SJSA1 (cell line): ENCODE measurements at regions not wholly inside any gene's neighbourhood (a gene's known extent, or its start where the extent isn't known, plus 50 kb on each side); places are given as distances from the start of the nearest gene placed in this dataset.

Source experiments
- DNase-seq, 2 experiments: peaks; one replicate each; pipeline ENCODE4 v3.0.0-alpha.2; 2015 to 2020; ENCODE audit warnings: low spot score in 2 of 2, low read depth in 1 of 2
- H3K27ac ChIP-seq: fragments of 250-450 bp; sonication (Bioruptor Pico); 2 replicates; pipeline ENCODE4 v1.5.1; 2020; ENCODE audit warnings: mild to moderate bottlenecking, moderate library complexity
- H3K27me3 ChIP-seq: fragments of 250-450 bp; sonication (Bioruptor Pico); replicated peaks from 2 replicates; pipeline ENCODE4 v1.5.1; 2020; ENCODE audit warnings: mild to moderate bottlenecking, moderate library complexity
- H3K36me3 ChIP-seq: fragments of 250-450 bp; sonication (Bioruptor Pico); 2 replicates; pipeline ENCODE4 v1.5.1; 2020; ENCODE audit warnings: mild to moderate bottlenecking
- H3K4me1 ChIP-seq: fragments of 250-450 bp; sonication (Bioruptor Pico); replicated peaks from 2 replicates; pipeline ENCODE4 v1.6.1; 2021; ENCODE audit warnings: mild to moderate bottlenecking
- H3K4me3 ChIP-seq: fragments of 250-450 bp; sonication (Bioruptor Pico); 2 replicates; pipeline ENCODE4 v1.5.1; 2020; ENCODE audit warnings: mild to moderate bottlenecking
- H3K9me3 ChIP-seq: fragments of 250-450 bp; sonication (Bioruptor Pico); replicated peaks from 2 replicates; pipeline ENCODE4 v1.5.1; 2020; ENCODE audit warnings: mild to moderate bottlenecking

DNA sequence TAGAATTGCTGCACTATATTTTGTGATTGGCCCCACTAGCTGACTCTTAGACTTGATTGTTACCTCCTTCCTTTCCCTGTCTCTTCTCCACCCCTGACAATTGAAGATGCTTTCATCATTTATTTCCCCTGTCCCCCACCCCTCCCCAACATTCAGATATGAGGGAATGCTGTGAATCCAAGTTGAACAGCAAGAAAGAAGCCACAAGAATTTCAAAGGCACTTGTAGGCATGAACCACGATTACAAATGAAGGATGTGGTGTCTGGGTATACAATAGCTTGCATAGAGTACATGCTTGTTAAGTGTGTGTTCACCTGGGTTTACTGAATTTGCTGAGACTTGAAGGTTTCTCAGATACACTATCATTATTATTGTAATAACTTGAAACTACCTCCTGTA lies 78.3 kb upstream of the TRIO start:
- no peak overlapping the region for H3K27ac ChIP-seq
- peak in 1 of 2 experiments; percentile 17 for DNase-seq

DNA sequence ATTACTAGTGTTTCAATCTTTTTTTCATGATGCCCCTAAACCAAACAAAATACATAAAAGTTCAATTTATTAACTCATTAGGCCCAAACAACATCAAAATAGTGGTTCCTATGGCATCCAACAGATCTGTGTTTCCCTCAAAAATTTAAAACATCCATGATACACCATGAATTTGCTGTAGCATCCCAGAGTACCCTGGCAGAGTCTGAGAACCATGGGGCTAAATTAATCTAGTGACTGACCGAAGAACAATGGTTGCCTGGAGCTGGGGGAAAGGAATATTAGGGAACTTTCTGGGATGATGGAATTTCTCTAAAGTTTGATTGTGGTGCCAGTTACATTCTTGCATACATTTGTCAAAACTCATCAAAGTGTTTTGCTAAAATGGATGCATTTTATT lies 79.5 kb upstream of the TRIO start:
- Histone ChIP-seq H3K9me3 (no peaks in the 10 kb centered on the region), H3K36me3 (no peaks in the 10 kb centered on the region), H3K4me3 (no peak overlapping the region), H3K27ac (no peak overlapping the region), H3K4me1 (0 out of 2 replicates have a peak, but pooled peaks cover 7% of the 10 kb centered on the region), H3K27me3 (no peaks in the 10 kb centered on the region)
- no peak for DNase-seq

More for the DNA sequence above, 78.3 kb upstream of the TRIO start:
- Histone ChIP-seq H3K27me3 (no peaks in the 10 kb centered on the region), H3K36me3 (no peaks in the 10 kb centered on the region), H3K4me3 (no peak overlapping the region), H3K9me3 (no peaks in the 10 kb centered on the region), H3K4me1 (0 out of 2 replicates have a peak, but pooled peaks cover 7% of the 10 kb centered on the region)

DNA sequence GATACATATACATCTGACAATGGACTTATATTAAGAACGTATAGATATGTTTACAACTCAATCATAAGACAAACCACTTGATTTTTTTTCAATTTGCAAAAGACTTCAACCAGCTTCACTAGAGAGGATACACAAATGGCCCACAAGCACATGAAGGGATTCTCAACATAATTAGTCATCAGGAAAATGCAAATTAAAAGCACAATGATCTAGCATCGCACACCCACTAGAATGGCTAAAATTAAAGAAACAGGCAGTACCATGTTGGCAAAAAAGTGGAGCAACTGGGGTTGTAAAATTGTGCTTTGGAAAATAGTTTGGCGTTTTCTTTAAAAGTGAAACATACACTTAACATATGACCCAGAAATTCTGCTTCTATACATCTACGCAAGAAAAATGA lies 80.0 kb upstream of the TRIO start:
- H3K27ac ChIP-seq: no peak overlapping the region
- DNase-seq: no peak

DNA sequence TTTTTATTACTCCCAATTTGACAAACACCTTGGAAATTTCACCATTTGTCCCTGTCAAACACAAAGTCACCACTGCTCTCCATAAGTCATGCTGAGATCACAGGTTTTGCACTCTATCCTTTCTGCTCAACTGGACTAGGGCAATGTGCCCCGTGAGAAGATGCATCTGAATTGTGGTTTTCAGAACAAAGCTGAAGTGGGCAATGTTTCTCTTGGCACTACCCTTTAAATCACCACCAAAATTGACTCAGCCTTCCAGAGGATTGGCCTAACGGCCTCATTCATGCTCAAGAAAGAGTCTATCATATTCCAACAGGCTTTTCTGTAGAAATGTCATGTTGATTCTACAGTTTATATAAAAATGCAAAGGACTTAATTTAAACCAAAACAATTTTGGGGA lies 81.0 kb upstream of the TRIO start:
- no peaks in the 10 kb centered on the region for H3K27me3 ChIP-seq
- H3K4me3 ChIP-seq: no peak overlapping the region
- no peak overlapping the region for H3K27ac ChIP-seq
- H3K36me3 ChIP-seq: no peaks in the 10 kb centered on the region
- no peaks in the 10 kb centered on the region for H3K9me3 ChIP-seq
- H3K4me1 ChIP-seq: 0 out of 2 replicates have a peak, but pooled peaks cover 7% of the 10 kb centered on the region
- no peak for DNase-seq

More for the DNA sequence above, 80.0 kb upstream of the TRIO start:
- Histone ChIP-seq H3K9me3 (no peaks in the 10 kb centered on the region), H3K4me1 (0 out of 2 replicates have a peak, but pooled peaks cover 7% of the 10 kb centered on the region), H3K4me3 (no peak overlapping the region), H3K36me3 (no peaks in the 10 kb centered on the region), H3K27me3 (no peaks in the 10 kb centered on the region)

DNA sequence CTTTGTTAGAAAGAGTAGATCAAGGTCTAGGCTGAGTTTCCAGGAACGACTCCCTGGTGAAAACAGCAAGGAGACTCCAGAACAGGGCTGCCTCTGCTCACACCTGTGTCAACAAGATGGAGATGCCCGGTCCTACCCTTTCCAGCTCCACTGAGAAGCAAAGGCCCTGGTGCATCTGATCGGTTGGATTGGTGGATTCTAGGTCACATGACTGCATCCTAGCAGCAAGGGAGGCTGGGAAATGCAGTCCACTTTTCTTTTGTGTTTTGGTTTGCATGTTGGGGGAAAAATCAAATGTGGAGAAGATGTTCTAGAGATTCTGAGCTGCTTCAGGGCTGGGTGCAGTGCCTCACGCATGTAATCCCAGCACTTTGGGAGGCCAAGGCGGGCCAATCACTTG lies 82.0 kb upstream of the TRIO start:
- no peak for DNase-seq
- no peak overlapping the region for H3K27ac ChIP-seq

DNA sequence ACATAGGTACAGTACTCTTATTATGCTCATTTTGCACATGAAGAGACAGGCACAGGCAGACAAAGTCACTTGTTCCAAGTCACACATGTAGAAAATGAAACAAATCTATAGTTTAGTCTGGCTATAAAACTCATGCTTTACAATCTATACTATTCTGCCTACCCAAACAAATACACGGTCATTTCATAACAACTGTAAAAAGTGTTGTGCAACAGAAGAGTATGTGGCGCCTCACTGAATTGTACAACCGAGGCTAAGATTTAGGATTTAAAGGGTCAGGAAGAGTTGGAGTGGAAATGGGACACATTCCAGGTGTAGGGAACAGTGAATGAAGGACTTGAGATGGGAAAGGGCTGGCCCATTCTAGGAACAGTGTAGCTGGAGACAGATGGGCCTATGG lies 82.9 kb upstream of the TRIO start:
- no peaks in the 10 kb centered on the region for H3K36me3 ChIP-seq
- H3K27me3 ChIP-seq: no peaks in the 10 kb centered on the region
- H3K4me3 ChIP-seq: no peak overlapping the region
- no peak overlapping the region for H3K27ac ChIP-seq
- peaks cover 9% of the 10 kb centered on the region for H3K4me1 ChIP-seq
- no peaks in the 10 kb centered on the region for H3K9me3 ChIP-seq
- DNase-seq: no peak

More for the DNA sequence above, 82.0 kb upstream of the TRIO start:
- Histone ChIP-seq H3K36me3 (no peaks in the 10 kb centered on the region), H3K4me3 (no peak overlapping the region), H3K27me3 (no peaks in the 10 kb centered on the region), H3K4me1 (0 out of 2 replicates have a peak, but pooled peaks cover 7% of the 10 kb centered on the region), H3K9me3 (no peaks in the 10 kb centered on the region)

DNA sequence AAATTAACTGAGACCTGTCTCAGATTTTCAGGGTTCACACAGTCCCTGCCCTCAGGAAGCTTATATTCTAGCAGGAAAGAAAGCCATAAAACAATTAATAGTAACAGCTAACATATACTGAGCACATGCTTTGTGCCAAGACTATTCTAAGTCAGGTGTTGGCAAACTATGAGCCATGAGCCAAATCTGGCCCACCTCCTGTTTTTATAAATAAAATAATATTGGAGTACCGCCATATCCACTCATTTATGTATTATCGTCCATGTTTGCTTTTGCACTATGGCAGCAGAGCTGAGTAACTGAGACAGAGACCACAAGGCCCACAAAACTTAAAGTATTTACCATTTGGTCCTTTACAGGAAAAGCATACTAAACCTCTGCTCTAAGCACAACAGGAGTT lies 83.3 kb upstream of the TRIO start:
- Histone ChIP-seq H3K36me3 (no peaks in the 10 kb centered on the region), H3K4me1 (peaks cover 13% of the 10 kb centered on the region), H3K4me3 (no peak overlapping the region), H3K27ac (no peak overlapping the region), H3K27me3 (no peaks in the 10 kb centered on the region), H3K9me3 (no peaks in the 10 kb centered on the region)
- DNase-seq: no peak

DNA sequence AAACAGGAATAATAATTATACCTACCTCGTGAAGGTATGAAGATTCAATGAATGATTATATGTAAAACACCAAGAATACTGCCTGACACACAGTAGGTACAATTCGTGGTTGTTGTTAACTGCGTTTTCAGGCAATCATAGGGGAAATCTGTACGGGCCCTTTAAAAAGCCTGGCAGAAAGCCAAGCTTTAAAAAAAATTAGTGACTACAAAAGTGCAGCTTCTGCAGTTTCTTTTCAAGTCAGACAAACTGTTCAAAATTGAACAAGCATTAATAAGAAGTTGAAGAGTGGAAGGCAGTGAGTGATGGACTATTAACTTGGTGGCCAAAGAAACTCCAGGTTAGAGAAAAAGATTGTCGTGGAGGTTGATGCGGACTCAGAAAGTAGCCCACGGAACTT lies 85.9 kb upstream of the TRIO start:
- Histone ChIP-seq H3K27ac (no peak overlapping the region), H3K9me3 (no peaks in the 10 kb centered on the region), H3K4me3 (no peak overlapping the region), H3K36me3 (no peaks in the 10 kb centered on the region), H3K4me1 (peaks cover 13% of the 10 kb centered on the region), H3K27me3 (no peaks in the 10 kb centered on the region)
- DNase-seq: no peak

DNA sequence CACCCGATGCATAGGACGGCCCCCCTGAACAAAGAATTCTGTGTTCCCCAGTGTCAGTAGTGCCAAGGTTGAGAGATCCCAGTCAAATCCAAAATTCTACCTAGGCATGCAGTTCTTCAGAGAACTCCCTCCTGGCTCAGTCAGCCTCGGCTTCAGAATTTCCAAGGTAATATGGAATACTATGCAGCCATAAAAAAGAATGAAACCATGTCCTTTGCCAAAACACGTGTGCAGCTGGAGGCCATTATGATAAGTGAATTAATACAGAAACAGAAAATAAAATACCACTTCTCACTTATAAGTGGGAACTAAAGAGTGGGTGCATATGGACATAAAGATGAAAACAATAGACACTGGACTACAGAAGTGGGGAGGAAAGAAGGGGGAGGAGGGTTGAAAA lies 87.1 kb upstream of the TRIO start:
- H3K36me3 ChIP-seq: no peaks in the 10 kb centered on the region
- no peak for DNase-seq
- H3K4me1 ChIP-seq: peaks cover 13% of the 10 kb centered on the region
- H3K27me3 ChIP-seq: no peaks in the 10 kb centered on the region
- H3K4me3 ChIP-seq: no peak overlapping the region
- H3K9me3 ChIP-seq: no peaks in the 10 kb centered on the region
- H3K27ac ChIP-seq: no peak overlapping the region

DNA sequence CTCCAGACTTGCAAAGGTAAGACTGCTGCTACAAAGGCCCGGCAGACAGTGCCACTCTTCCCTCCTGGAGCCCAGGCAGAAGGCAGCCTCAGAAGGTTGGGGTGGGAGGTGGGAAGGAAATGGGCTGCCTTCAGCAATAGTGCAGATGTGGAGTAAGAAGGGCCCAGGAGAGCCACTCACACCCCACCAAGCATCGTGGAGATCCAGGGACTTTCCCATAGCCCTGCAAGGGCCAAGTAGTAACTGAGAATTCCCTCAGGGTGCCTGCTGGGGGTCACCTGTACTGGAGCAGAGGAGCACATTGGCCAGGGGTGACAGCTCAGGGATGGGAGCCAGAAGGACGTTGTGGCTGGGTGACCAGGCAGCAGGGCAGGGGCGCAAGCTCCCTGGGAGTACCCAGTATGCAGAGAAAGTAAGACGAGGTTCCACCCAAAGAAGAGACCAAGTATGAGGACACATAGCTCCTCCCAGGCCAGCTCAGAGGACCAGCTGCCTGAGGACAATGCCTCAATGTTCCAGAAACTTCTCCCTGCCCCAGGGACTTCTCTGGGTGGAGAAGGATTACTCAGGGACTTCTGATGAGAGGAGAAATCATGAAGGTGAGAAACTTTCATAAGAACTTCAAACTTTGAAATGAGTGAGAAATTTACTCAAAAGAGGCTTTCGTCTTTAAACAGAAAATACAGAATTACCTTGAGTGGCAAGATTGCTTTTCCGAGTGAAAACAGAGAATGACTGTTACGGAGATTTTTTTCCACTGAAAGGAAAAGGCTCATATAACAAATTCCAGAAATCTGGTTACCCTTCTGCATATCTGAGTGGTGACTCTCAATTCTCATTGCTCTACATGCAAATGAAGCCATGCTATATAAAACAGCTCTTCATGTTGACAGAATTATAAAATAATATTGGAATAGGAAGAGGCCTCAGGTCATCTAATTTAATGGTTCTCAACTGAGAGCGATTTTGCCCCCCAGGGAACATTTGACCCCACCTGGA lies 87.9 kb upstream of the TRIO start:
- H3K4me1 ChIP-seq: peaks cover 13% of the 10 kb centered on the region
- no peak for DNase-seq
- H3K4me3 ChIP-seq: no peak overlapping the region
- no peak overlapping the region for H3K27ac ChIP-seq
- H3K27me3 ChIP-seq: no peaks in the 10 kb centered on the region
- no peaks in the 10 kb centered on the region for H3K36me3 ChIP-seq
- no peaks in the 10 kb centered on the region for H3K9me3 ChIP-seq

DNA sequence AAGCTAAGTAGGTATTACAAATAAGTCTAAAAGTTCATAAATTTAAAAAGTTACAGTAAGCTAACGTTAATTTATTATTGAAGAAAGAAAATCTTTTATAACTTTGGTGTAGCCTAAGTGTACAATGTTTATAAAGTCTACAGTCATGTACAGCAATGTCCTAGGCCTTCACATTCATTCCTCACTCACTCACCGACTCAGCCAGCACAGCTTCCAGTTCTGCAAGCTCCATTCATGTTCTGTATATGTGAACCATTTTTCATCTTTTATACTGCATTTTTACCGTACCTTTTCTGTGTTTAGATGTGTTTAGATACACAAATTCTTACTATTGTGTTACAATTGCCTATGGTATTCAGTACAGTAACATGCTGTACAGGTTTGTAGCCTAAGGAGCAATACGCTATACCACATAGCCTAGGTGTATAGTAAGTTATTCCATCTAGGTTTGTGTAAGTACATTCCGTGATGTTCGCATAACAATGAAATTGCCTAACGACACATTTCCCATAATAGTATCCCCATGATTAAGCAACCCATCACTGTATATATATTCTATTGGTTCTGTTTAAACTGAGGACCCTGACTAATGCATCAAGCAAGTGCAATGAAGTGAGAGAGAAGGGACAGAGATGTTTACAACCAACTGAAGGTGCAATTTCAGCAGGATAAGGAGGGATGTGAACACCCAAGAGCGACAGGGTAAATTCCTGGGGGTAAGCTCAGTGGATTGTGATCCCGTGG lies 88.9 kb upstream of the TRIO start:
- no peaks in the 10 kb centered on the region for H3K36me3 ChIP-seq
- no peaks in the 10 kb centered on the region for H3K27me3 ChIP-seq
- H3K27ac ChIP-seq: no peak overlapping the region
- H3K9me3 ChIP-seq: no peaks in the 10 kb centered on the region
- DNase-seq: no peak
- H3K4me3 ChIP-seq: no peak overlapping the region
- peaks cover 13% of the 10 kb centered on the region for H3K4me1 ChIP-seq

DNA sequence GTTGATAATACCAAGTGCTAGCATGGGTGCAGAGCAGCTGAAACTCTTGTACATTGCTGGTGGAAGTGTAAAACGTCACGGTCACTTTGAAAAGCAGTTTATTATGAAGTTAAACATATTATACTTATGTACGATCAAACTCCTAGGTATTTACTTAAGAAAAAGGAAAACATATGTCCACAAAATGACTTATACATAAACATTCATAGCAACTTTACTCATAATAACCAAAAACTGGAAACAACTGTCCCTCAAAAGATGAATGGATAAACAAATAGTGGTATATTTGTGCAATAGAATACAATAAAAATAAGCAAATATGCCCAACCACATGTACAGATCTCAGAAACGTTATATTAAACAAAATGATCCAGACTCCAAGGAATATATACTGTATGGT lies 92.3 kb upstream of the TRIO start:
- no peak overlapping the region for H3K27ac ChIP-seq
- no peak overlapping the region for H3K4me3 ChIP-seq
- no peaks in the 10 kb centered on the region for H3K9me3 ChIP-seq
- no peaks in the 10 kb centered on the region for H3K27me3 ChIP-seq
- no peaks in the 10 kb centered on the region for H3K36me3 ChIP-seq
- no peak for DNase-seq
- H3K4me1 ChIP-seq: peaks cover 13% of the 10 kb centered on the region

DNA sequence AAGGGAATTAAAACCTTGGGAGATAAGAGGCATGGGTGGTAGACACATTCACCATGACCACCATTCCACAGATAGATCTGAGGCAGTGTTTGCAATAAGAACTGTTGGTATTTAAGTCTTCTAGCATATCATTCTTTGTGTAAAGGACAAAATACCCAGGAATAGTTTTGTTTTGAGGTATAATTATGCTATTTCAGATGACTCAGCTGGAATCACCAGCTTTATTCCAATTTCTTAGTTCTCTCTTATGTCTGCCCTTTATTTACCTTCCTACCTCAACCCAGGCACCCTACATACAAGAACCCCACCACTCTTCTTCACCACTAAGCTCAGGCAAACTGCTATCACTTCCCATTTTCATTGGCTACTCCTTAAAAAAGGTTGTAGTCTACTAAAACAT lies 94.7 kb upstream of the TRIO start:
- no peaks in the 10 kb centered on the region for H3K36me3 ChIP-seq
- no peaks in the 10 kb centered on the region for H3K9me3 ChIP-seq
- H3K4me3 ChIP-seq: no peak overlapping the region
- no peak overlapping the region for H3K27ac ChIP-seq
- no peaks in the 10 kb centered on the region; the same call in 1 of the 2 replicates for H3K4me1 ChIP-seq
- DNase-seq: no peak
- H3K27me3 ChIP-seq: no peaks in the 10 kb centered on the region
